ENCODE measurements at regions not wholly inside any gene's neighbourhood (a gene's known extent, or its start where the extent isn't known, plus 50 kb on each side); places are given as distances from the start of the nearest gene placed in this dataset.

DNA sequence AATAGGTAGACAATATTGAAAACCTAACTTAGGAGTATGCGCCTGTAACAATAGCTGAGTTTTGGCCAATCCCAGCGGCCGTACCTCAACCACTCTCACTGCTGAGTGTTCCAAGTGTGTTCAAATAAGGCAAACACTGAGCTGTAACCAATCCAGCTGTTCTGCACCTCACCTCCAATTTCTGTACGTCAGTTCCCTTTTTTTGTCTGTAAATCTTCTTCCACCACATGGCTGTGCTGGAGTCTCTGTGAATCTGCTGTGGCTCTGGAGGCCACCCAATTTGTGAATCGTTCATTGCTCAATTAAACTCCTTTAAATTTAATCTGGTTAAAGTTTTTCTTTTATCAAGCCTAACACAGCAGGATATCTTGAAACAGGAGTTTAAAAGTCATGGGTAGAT, 116.3 kb downstream of the SLC28A3 start:
- TF ChIP-seq EZH2 (IDR thresholded peaks at IDR 0.05; ENCODE audit: borderline replicate concordance, low read length) = no peak
- no peak for TF ChIP-seq CTCF (conservative IDR thresholded peaks at IDR 0.05 in 1 of 2, IDR thresholded peaks at IDR 0.05 in 1 of 2; ENCODE audit: extremely low read depth in 1 of 2, insufficient read depth in 1 of 2, low read depth in 1 of 2, low read length in 2 of 2)
